IMR-90 (cell line): ENCODE measurements at regions not wholly inside any gene's neighbourhood (a gene's known extent, or its start where the extent isn't known, plus 50 kb on each side); places are given as distances from the start of the nearest gene placed in this dataset.

ENCODE experiments used
- ATAC-seq: fragments of 200-7000 bp; cut with Tn5 transposase; 2 replicates; pipeline ENCODE4 v1.9.1; 2020; ENCODE audit warnings: low read depth, mild to moderate bottlenecking, moderate library complexity
- BruUV-seq: library from RNA; stranded (reverse); fragments of 400-500 nt; replicated peaks from 2 replicates; lab custom pipeline; 2021; lab: Mats Ljungman, UMichigan
- CTCF ChIA-PET: fragments of 300-600 bp; formaldehyde crosslinking; extraction: SDS; loops from one replicate; lab custom pipeline; 2021; ENCODE audit warnings: antibody characterized with exemption; lab: Yijun Ruan, JAX
- POLR2A ChIA-PET: fragments of 300-600 bp; sonication (Branson Sonifier 250); formaldehyde crosslinking; loops from one replicate; lab custom pipeline; 2022; ENCODE audit warnings: antibody characterized with exemption; ENCODE audit not compliant: unreplicated experiment; lab: Charles Lee
- DNase-seq: peaks from one replicate; pipeline ENCODE4 v3.0.0; 2013
- H2AFZ ChIP-seq: replicated peaks from 2 replicates; pipeline ENCODE3; 2013; ENCODE audit warnings: low read length, mild to moderate bottlenecking; ENCODE audit not compliant: poor library complexity
- H2AK5ac ChIP-seq: 2 replicates; pipeline ENCODE4 v1.6.1; 2013; ENCODE audit warnings: low read depth, low read length, inconsistent platforms
- H2AK9ac ChIP-seq: replicated peaks from 2 replicates; pipeline ENCODE3; 2013; ENCODE audit warnings: mild to moderate bottlenecking, low read depth, low read length, moderate library complexity; ENCODE audit not compliant: poor library complexity
- H2BK120ac ChIP-seq: 2 replicates; pipeline ENCODE4 v1.6.1; 2013; ENCODE audit warnings: low read depth, low read length, inconsistent platforms
- H2BK15ac ChIP-seq: 3 replicates; pipeline ENCODE4 v1.6.1; 2013; ENCODE audit warnings: low read depth, low read length, inconsistent platforms
- H2BK20ac ChIP-seq: 2 replicates; pipeline ENCODE4 v1.6.1; 2013; ENCODE audit warnings: low read depth, mild to moderate bottlenecking, inconsistent platforms, low read length, moderate library complexity
- H2BK5ac ChIP-seq: 2 replicates; pipeline ENCODE4 v1.6.1; 2013; ENCODE audit warnings: mild to moderate bottlenecking, low read depth, low read length, inconsistent platforms; ENCODE audit not compliant: poor library complexity, severe bottlenecking
- H3K14ac ChIP-seq: replicated peaks from 2 replicates; pipeline ENCODE4 v1.6.1; 2013; ENCODE audit warnings: low read depth, low read length, inconsistent platforms
- H3K18ac ChIP-seq: 2 replicates; pipeline ENCODE4 v1.6.1; 2013; ENCODE audit warnings: low read depth, low read length, control low read depth
- H3K23ac ChIP-seq: 2 replicates; pipeline ENCODE4 v1.6.1; 2013; ENCODE audit warnings: low read depth, low read length, inconsistent platforms
- H3K27ac ChIP-seq: 2 replicates; pipeline ENCODE4 v1.5.1; 2013; ENCODE audit warnings: mild to moderate bottlenecking, control low read depth, low read length; ENCODE audit not compliant: insufficient read depth
- H3K27me3 ChIP-seq: 2 replicates; pipeline ENCODE4 v1.6.1; 2013; ENCODE audit warnings: low read length; ENCODE audit not compliant: control insufficient read depth, insufficient read depth
- H3K36me3 ChIP-seq: 2 replicates; pipeline ENCODE4 v1.6.1; 2013; ENCODE audit warnings: low read length, mixed read lengths; ENCODE audit not compliant: control insufficient read depth, insufficient read depth
- H3K4ac ChIP-seq: 2 replicates; pipeline ENCODE4 v1.6.1; 2013; ENCODE audit warnings: low read depth, low read length, inconsistent platforms
- H3K4me1 ChIP-seq: 2 replicates; pipeline ENCODE4 v1.6.1; 2013; ENCODE audit warnings: low read length, mixed read lengths; ENCODE audit not compliant: control insufficient read depth, insufficient read depth
- H3K4me2 ChIP-seq: 2 replicates; pipeline ENCODE4 v1.6.1; 2013; ENCODE audit warnings: low read depth, mild to moderate bottlenecking, control low read depth, low read length, moderate library complexity
- H3K4me3 ChIP-seq: 2 replicates; pipeline ENCODE4 v1.5.1; 2013; ENCODE audit warnings: low read depth, mild to moderate bottlenecking, control low read depth, low read length, moderate library complexity; ENCODE audit not compliant: insufficient read depth
- H3K56ac ChIP-seq: 2 replicates; pipeline ENCODE4 v1.6.1; 2013; ENCODE audit warnings: low read length, inconsistent platforms; ENCODE audit not compliant: insufficient read depth; ENCODE audit errors: extremely low read depth
- H3K79me1 ChIP-seq, 2 experiments: 2 replicates each; pipeline ENCODE4 v1.6.1; 2013; ENCODE audit warnings: low read length in 2 of 2, inconsistent platforms in 1 of 2, low read depth in 1 of 2
- H3K9ac ChIP-seq: 2 replicates; pipeline ENCODE4 v1.6.1; 2013; ENCODE audit warnings: low read depth, low read length, control low read depth
- H3K9me1 ChIP-seq: 2 replicates; pipeline ENCODE4 v1.6.1; 2013; ENCODE audit warnings: low read length, inconsistent platforms; ENCODE audit not compliant: insufficient read depth
- H3K9me3 ChIP-seq: 2 replicates; pipeline ENCODE4 v1.6.1; 2013; ENCODE audit warnings: low read length; ENCODE audit not compliant: control insufficient read depth, insufficient read depth
- H4K20me1 ChIP-seq: 2 replicates; pipeline ENCODE4 v1.6.1; 2013; ENCODE audit warnings: low read length, inconsistent platforms; ENCODE audit not compliant: insufficient read depth
- H4K5ac ChIP-seq: 2 replicates; pipeline ENCODE4 v1.6.1; 2013; ENCODE audit warnings: mild to moderate bottlenecking, low read depth, low read length, control low read depth
- H4K8ac ChIP-seq, 2 experiments: 2 replicates each; pipeline ENCODE4 v1.6.1; 2013; ENCODE audit warnings: low read depth in 2 of 2, low read length in 2 of 2, control low read depth in 1 of 2, inconsistent platforms in 1 of 2
- H4K91ac ChIP-seq: 2 replicates; pipeline ENCODE4 v1.6.1; 2013; ENCODE audit warnings: low read depth, low read length, inconsistent platforms; ENCODE audit not compliant: insufficient read depth
- ELK1 ChIP-seq: fragments of 150-350 bp; IDR thresholded peaks from 2 replicates; pipeline ENCODE4 v1.6.1; 2016; ENCODE audit warnings: low read depth, mild to moderate bottlenecking, low read length, moderate library complexity, borderline replicate concordance
- MAFK ChIP-seq: IDR thresholded peaks from 2 replicates; pipeline ENCODE4 v1.6.1; 2012; ENCODE audit warnings: low read depth, low read length, improper control_type of control experiment
- WGBS, 2 experiments: methylation state at CpG; one replicate each; pipeline versions ENCODE4 v1.1.5 to v1.1.7; 2013; ENCODE audit warnings: missing lambda C conversion rate in 2 of 2; ENCODE audit not compliant: insufficient read length in 1 of 2; ENCODE audit errors: extremely low coverage in 2 of 2; 5-methylcytosine and 5-hydroxymethylcytosine counted together
- dilution Hi-C: fragments of 300-500 bp; cut with HindIII; formaldehyde crosslinking; loops from one replicate; pipeline ENCODE4 v1.14.3; 2018; ENCODE audit warnings: low sequenced_read_pairs; ENCODE audit not compliant: unreplicated experiment
- in situ Hi-C: fragments of 300-500 bp; cut with MboI; formaldehyde crosslinking; loops from 3 replicates; pipeline ENCODE4 v1.14.3; 2019; ENCODE audit warnings: low sequenced_read_pairs, inconsistent platforms, mixed read lengths
- intact Hi-C: fragments of 100-400 bp; cut with micrococcal nuclease; formaldehyde crosslinking; loops from 2 replicates; pipeline ENCODE4 v1.10.0; 2022

GRCh38 chr11:25730230-25730629 is 601.7 kb upstream of the ANO3 start:
- Histone ChIP-seq H3K56ac (no peak overlapping the region), H3K4me2 (no peak overlapping the region), H3K9me1 (no peaks in the 10 kb centered on the region), H4K91ac (no peak overlapping the region), H4K8ac (no peak overlapping the region), H3K4me1 (no peaks in the 10 kb centered on the region), H3K14ac (no peak overlapping the region), H2AK5ac (no peak overlapping the region), H3K27ac (no peak overlapping the region), H2AFZ (no peak overlapping the region), H3K9me3 (peaks cover 2% of the 10 kb centered on the region; the same call in 1 of the 2 replicates), H2BK5ac (no peak overlapping the region), H3K18ac (no peak overlapping the region), H2BK15ac (no peak overlapping the region), H2AK9ac (no peak overlapping the region), H3K79me1 (no peaks in the 10 kb centered on the region), H2BK120ac (no peak overlapping the region), H3K36me3 (no peaks in the 10 kb centered on the region), H2BK20ac (no peak overlapping the region), H4K20me1 (no peaks in the 10 kb centered on the region), H3K9ac (no peak overlapping the region), H3K23ac (no peak overlapping the region), H3K4ac (no peak overlapping the region), H3K27me3 (no peaks in the 10 kb centered on the region), H3K4me3 (no peak overlapping the region), H4K5ac (no peak overlapping the region)
- DNase-seq (no peak), ATAC-seq (no peak)
- intact Hi-C loops, result loop anchor here (5.0 kb wide), 1 partner anchor 1233 kb away; the partner anchor contains the start of gene LUZP2
- TF ChIP-seq MAFK (peak; percentile 26; the same call in 1 of the 2 replicates), ELK1 (no peak)
- ChIA-PET CTCF (no interaction called here), POLR2A (no interaction called here)
- no TSS peak for BruUV-seq
- in situ Hi-C loops, result no loop called here
- dilution Hi-C loops, result no loop called here
- WGBS, 2 experiments, result no CpG with 5 or more reads among the region's 2 CpGs
